ENCODE measurements at regions not wholly inside any gene's neighbourhood (a gene's known extent, or its start where the extent isn't known, plus 50 kb on each side); places are given as distances from the start of the nearest gene placed in this dataset.

DNA sequence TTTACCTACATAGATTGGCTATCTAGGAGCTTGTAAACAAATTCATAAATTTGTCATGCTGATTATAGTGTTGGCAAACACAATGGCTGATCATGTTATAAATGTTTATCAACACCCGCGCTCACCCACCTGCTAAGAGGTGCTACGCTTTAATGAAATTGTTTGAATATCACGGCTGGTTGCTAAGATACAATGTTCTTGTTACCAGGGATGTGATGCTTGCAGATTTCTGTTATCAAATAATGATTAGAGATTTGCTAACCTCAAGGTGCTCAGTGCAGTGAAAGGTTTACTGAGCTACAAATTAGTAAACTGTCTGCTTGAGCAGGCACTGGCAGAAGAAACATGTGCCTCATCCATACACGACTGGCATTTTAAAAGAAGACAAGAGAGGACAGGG is 160.0 kb upstream of the ZEB2 start:
- Histone ChIP-seq H3K4me3 (ENCODE audit: insufficient read depth in 1 of 2, low read depth in 1 of 2, low read length in 2 of 2) (no peak overlapping the region), H4K91ac (ENCODE audit: low read length) (no peak overlapping the region), H2AFZ (ENCODE audit: low read depth, low read length) (no peak overlapping the region), H2BK12ac (ENCODE audit: low read length in 2 of 2) (no peak overlapping the region), H3K4me2 (ENCODE audit: low read length, poor library complexity, severe bottlenecking) (no peak overlapping the region), H3K36me3 (ENCODE audit: control insufficient read depth in 1 of 2, insufficient read depth in 2 of 2, low read depth in 1 of 2, low read length in 2 of 2) (no peaks in the 10 kb centered on the region), H3K9ac (ENCODE audit: low read length) (no peak overlapping the region), H3K23ac (ENCODE audit: low read length in 2 of 2) (no peak overlapping the region), H3K79me1 (replicated peaks; ENCODE audit: low read length, poor library complexity, severe bottlenecking) (no peaks in the 10 kb centered on the region), H3K18ac (ENCODE audit: low read depth in 1 of 2, low read length in 2 of 2) (no peak overlapping the region), H2BK5ac (ENCODE audit: low read depth, low read length, poor library complexity, severe bottlenecking) (no peak overlapping the region), H3K9me3 (ENCODE audit: control insufficient read depth, low read length) (no peaks in the 10 kb centered on the region), H2AK5ac (ENCODE audit: low read length, severe bottlenecking) (no peak overlapping the region), H2BK15ac (ENCODE audit: low read depth, poor library complexity, severe bottlenecking) (no peak overlapping the region), H2BK120ac (ENCODE audit: low read depth, low read length) (no peak overlapping the region), H3K4me1 (ENCODE audit: control insufficient read depth, insufficient read depth, low read depth, low read length) (no peaks in the 10 kb centered on the region), H3K14ac (ENCODE audit: low read length in 2 of 2) (no peak overlapping the region), H3K27me3 (ENCODE audit: control insufficient read depth in 1 of 2, insufficient read depth in 1 of 2, low read length in 2 of 2) (no peaks in the 10 kb centered on the region), H3K27ac (ENCODE audit: low read length, poor library complexity, severe bottlenecking) (no peak overlapping the region), H4K8ac (ENCODE audit: low read length) (no peak overlapping the region), H3K4ac (ENCODE audit: low read depth in 1 of 2, low read length in 2 of 2) (no peak overlapping the region)
- no peak for DNase-seq
- 76% methylated on average over 5 of the region's 5 CpGs for WGBS

DNA sequence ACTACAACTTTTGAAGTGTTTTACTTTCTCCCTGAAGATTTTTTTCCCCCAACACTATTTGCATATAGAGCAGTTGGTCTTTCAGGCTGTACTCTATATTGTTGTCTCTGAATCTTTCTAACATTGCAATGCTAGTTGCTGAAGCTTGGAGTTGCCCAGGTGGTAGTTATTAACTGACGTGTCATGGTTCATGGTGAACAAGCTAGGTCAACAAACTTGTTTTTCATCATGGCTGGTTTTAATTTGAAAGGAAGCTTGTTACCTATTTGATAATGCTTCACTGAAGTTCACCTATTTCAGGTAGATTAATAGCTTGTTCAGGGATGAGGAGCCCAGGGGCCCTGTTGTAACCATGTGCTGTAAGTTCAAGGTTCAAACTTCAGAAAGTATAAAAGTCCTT is 158.8 kb upstream of the ZEB2 start:
- H2AFZ ChIP-seq (ENCODE audit: low read depth, low read length): no peak overlapping the region
- no peak overlapping the region for H2BK12ac ChIP-seq (ENCODE audit: low read length in 2 of 2)
- 100% methylated on average over 1 of the region's 1 CpG for WGBS
- no peak overlapping the region for H2BK15ac ChIP-seq (ENCODE audit: low read depth, poor library complexity, severe bottlenecking)
- no peaks in the 10 kb centered on the region for H3K79me1 ChIP-seq (replicated peaks; ENCODE audit: low read length, poor library complexity, severe bottlenecking)
- no peak overlapping the region for H2AK5ac ChIP-seq (ENCODE audit: low read length, severe bottlenecking)
- no peaks in the 10 kb centered on the region for H3K4me1 ChIP-seq (ENCODE audit: control insufficient read depth, insufficient read depth, low read depth, low read length)
- H3K9ac ChIP-seq (ENCODE audit: low read length): no peak overlapping the region
- H3K14ac ChIP-seq (ENCODE audit: low read length in 2 of 2): no peak overlapping the region
- H3K4me2 ChIP-seq (ENCODE audit: low read length, poor library complexity, severe bottlenecking): no peak overlapping the region
- no peaks in the 10 kb centered on the region for H3K9me3 ChIP-seq (ENCODE audit: control insufficient read depth, low read length)
- H4K8ac ChIP-seq (ENCODE audit: low read length): no peak overlapping the region
- H3K23ac ChIP-seq (ENCODE audit: low read length in 2 of 2): no peak overlapping the region
- H3K4ac ChIP-seq (ENCODE audit: low read depth in 1 of 2, low read length in 2 of 2): no peak overlapping the region
- no peaks in the 10 kb centered on the region for H3K27me3 ChIP-seq (ENCODE audit: control insufficient read depth in 1 of 2, insufficient read depth in 1 of 2, low read length in 2 of 2)
- H3K27ac ChIP-seq (ENCODE audit: low read length, poor library complexity, severe bottlenecking): no peak overlapping the region
- H2BK120ac ChIP-seq (ENCODE audit: low read depth, low read length): no peak overlapping the region
- H3K36me3 ChIP-seq (ENCODE audit: control insufficient read depth in 1 of 2, insufficient read depth in 2 of 2, low read depth in 1 of 2, low read length in 2 of 2): no peaks in the 10 kb centered on the region
- H3K18ac ChIP-seq (ENCODE audit: low read depth in 1 of 2, low read length in 2 of 2): no peak overlapping the region
- H4K91ac ChIP-seq (ENCODE audit: low read length): no peak overlapping the region
- no peak for DNase-seq
- no peak overlapping the region for H3K4me3 ChIP-seq (ENCODE audit: insufficient read depth in 1 of 2, low read depth in 1 of 2, low read length in 2 of 2)
- H2BK5ac ChIP-seq (ENCODE audit: low read depth, low read length, poor library complexity, severe bottlenecking): no peak overlapping the region

DNA sequence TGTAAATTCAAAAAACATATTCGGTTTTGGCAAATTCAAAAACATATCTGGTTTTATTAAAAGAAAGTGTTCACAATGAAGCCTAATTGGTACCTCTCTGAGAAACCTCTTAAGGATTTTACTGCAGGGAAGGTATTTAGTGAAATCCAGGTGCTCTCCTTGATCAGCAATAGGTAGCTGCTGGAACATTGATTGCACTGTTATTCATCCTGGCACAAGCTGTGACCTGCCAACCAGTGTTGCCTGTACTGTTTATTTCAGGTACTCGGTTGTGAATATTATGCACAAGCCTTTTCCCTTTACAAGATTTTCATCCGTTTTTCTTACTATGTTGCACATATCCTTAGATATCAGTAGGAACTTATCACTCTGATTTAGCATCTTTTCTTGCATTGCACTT is 155.8 kb upstream of the ZEB2 start:
- no peak overlapping the region for H3K4me3 ChIP-seq (ENCODE audit: insufficient read depth in 1 of 2, low read depth in 1 of 2, low read length in 2 of 2)
- H3K4ac ChIP-seq (ENCODE audit: low read depth in 1 of 2, low read length in 2 of 2): no peak overlapping the region
- no peak overlapping the region for H3K18ac ChIP-seq (ENCODE audit: low read depth in 1 of 2, low read length in 2 of 2)
- no peak overlapping the region for H3K14ac ChIP-seq (ENCODE audit: low read length in 2 of 2)
- H2BK120ac ChIP-seq (ENCODE audit: low read depth, low read length): no peak overlapping the region
- H3K27ac ChIP-seq (ENCODE audit: low read length, poor library complexity, severe bottlenecking): no peak overlapping the region
- no peak overlapping the region for H2BK15ac ChIP-seq (ENCODE audit: low read depth, poor library complexity, severe bottlenecking)
- no peak overlapping the region for H3K9ac ChIP-seq (ENCODE audit: low read length)
- no peaks in the 10 kb centered on the region for H3K36me3 ChIP-seq (ENCODE audit: control insufficient read depth in 1 of 2, insufficient read depth in 2 of 2, low read depth in 1 of 2, low read length in 2 of 2)
- H4K91ac ChIP-seq (ENCODE audit: low read length): no peak overlapping the region
- no peaks in the 10 kb centered on the region for H3K27me3 ChIP-seq (ENCODE audit: control insufficient read depth in 1 of 2, insufficient read depth in 1 of 2, low read length in 2 of 2)
- H3K9me3 ChIP-seq (ENCODE audit: control insufficient read depth, low read length): no peaks in the 10 kb centered on the region
- no peak overlapping the region for H2BK12ac ChIP-seq (ENCODE audit: low read length in 2 of 2)
- DNase-seq: no peak
- H2BK5ac ChIP-seq (ENCODE audit: low read depth, low read length, poor library complexity, severe bottlenecking): no peak overlapping the region
- H4K8ac ChIP-seq (ENCODE audit: low read length): no peak overlapping the region
- H3K4me1 ChIP-seq (ENCODE audit: control insufficient read depth, insufficient read depth, low read depth, low read length): no peaks in the 10 kb centered on the region
- H3K79me1 ChIP-seq (replicated peaks; ENCODE audit: low read length, poor library complexity, severe bottlenecking): no peaks in the 10 kb centered on the region
- H2AFZ ChIP-seq (ENCODE audit: low read depth, low read length): no peak overlapping the region
- H3K4me2 ChIP-seq (ENCODE audit: low read length, poor library complexity, severe bottlenecking): no peak overlapping the region
- no peak overlapping the region for H3K23ac ChIP-seq (ENCODE audit: low read length in 2 of 2)
- 89% methylated on average over 3 of the region's 3 CpGs for WGBS
- H2AK5ac ChIP-seq (ENCODE audit: low read length, severe bottlenecking): no peak overlapping the region

DNA sequence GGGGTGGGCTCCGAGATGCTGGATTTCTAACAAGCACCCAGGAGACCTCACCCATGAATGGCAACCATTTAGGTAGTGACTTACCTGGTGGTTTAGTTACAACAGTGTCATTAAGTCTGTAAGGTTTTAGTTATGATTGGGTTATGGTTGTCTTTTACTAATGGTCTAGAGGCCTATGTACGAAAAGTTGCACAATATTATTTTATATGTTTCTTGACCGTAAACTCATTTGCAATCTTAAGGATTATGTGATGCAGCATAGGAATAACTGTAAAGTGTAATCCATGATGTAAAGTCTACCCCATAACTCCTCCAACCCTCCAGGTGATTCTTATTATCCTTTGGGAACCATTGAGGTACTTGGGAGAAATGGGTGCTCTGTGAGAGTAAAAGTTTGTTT is 155.4 kb upstream of the ZEB2 start:
- H3K36me3 ChIP-seq (ENCODE audit: control insufficient read depth in 1 of 2, insufficient read depth in 2 of 2, low read depth in 1 of 2, low read length in 2 of 2): no peaks in the 10 kb centered on the region
- H3K9me3 ChIP-seq (ENCODE audit: control insufficient read depth, low read length): no peaks in the 10 kb centered on the region
- no peak overlapping the region for H2BK12ac ChIP-seq (ENCODE audit: low read length in 2 of 2)
- no peak overlapping the region for H3K14ac ChIP-seq (ENCODE audit: low read length in 2 of 2)
- H2BK120ac ChIP-seq (ENCODE audit: low read depth, low read length): no peak overlapping the region
- no peak overlapping the region for H4K91ac ChIP-seq (ENCODE audit: low read length)
- DNase-seq: no peak
- no peaks in the 10 kb centered on the region for H3K27me3 ChIP-seq (ENCODE audit: control insufficient read depth in 1 of 2, insufficient read depth in 1 of 2, low read length in 2 of 2)
- no peak overlapping the region for H3K23ac ChIP-seq (ENCODE audit: low read length in 2 of 2)
- H3K9ac ChIP-seq (ENCODE audit: low read length): no peak overlapping the region
- H3K18ac ChIP-seq (ENCODE audit: low read depth in 1 of 2, low read length in 2 of 2): no peak overlapping the region
- no peak overlapping the region for H3K27ac ChIP-seq (ENCODE audit: low read length, poor library complexity, severe bottlenecking)
- H3K79me1 ChIP-seq (replicated peaks; ENCODE audit: low read length, poor library complexity, severe bottlenecking): no peaks in the 10 kb centered on the region
- H4K8ac ChIP-seq (ENCODE audit: low read length): no peak overlapping the region
- no peak overlapping the region for H2AK5ac ChIP-seq (ENCODE audit: low read length, severe bottlenecking)
- H2BK5ac ChIP-seq (ENCODE audit: low read depth, low read length, poor library complexity, severe bottlenecking): no peak overlapping the region
- H3K4ac ChIP-seq (ENCODE audit: low read depth in 1 of 2, low read length in 2 of 2): no peak overlapping the region
- 96% methylated on average over 1 of the region's 3 CpGs for WGBS
- H3K4me1 ChIP-seq (ENCODE audit: control insufficient read depth, insufficient read depth, low read depth, low read length): no peaks in the 10 kb centered on the region
- H3K4me2 ChIP-seq (ENCODE audit: low read length, poor library complexity, severe bottlenecking): no peak overlapping the region
- H3K4me3 ChIP-seq (ENCODE audit: insufficient read depth in 1 of 2, low read depth in 1 of 2, low read length in 2 of 2): no peak overlapping the region
- H2BK15ac ChIP-seq (ENCODE audit: low read depth, poor library complexity, severe bottlenecking): no peak overlapping the region
- H2AFZ ChIP-seq (ENCODE audit: low read depth, low read length): no peak overlapping the region
